Smooth muscle cell (in vitro differentiated cells): ENCODE measurements at regions not wholly inside any gene's neighbourhood (a gene's known extent, or its start where the extent isn't known, plus 50 kb on each side); places are given as distances from the start of the nearest gene placed in this dataset. TPM values are rescaled to one million over a fixed set of nuclear protein-coding genes. Genes with fewer than 3 reads are reported as not detected.
"Not testable (repeated sequence)": the region's sequence is repeated elsewhere in the genome, so short reads cannot be mapped to it uniquely, and the experiment has no call there.

Source experiments
- DNase-seq: peaks from one replicate; lab custom pipeline; 2025; ENCODE audit not compliant: unreplicated experiment; lab: John Stamatoyannopoulos, UW
- H2AFZ ChIP-seq: fragments of 200-600 bp; sonication (generic); 2 replicates; pipeline ENCODE4 v1.6.0; 2016; ENCODE audit warnings: antibody characterized with exemption, low read depth, mild to moderate bottlenecking
- H3F3A ChIP-seq: fragments of 200-600 bp; sonication (generic); 2 replicates; pipeline ENCODE4 v1.6.0; 2017; ENCODE audit warnings: antibody characterized with exemption, low read depth
- H3K27ac ChIP-seq: fragments of 200-600 bp; sonication (generic); 2 replicates; pipeline ENCODE4 v1.5.1; 2016; ENCODE audit warnings: low read depth, mild to moderate bottlenecking
- H3K27me3 ChIP-seq: fragments of 200-600 bp; sonication (generic); 2 replicates; pipeline ENCODE4 v1.6.1; 2016; ENCODE audit warnings: low read depth, mild to moderate bottlenecking
- H3K36me3 ChIP-seq: fragments of 200-600 bp; sonication (generic); 2 replicates; pipeline ENCODE4 v1.5.1; 2016; ENCODE audit warnings: low read depth
- H3K4me1 ChIP-seq: fragments of 200-600 bp; sonication (generic); 2 replicates; pipeline ENCODE4 v1.5.1; 2016; ENCODE audit warnings: low read depth
- H3K4me2 ChIP-seq: fragments of 200-600 bp; sonication (generic); 2 replicates; pipeline ENCODE4 v1.6.0; 2016; ENCODE audit warnings: mild to moderate bottlenecking
- H3K4me3 ChIP-seq: fragments of 200-600 bp; sonication (generic); 2 replicates; pipeline ENCODE4 v1.5.1; 2016; ENCODE audit warnings: mild to moderate bottlenecking
- H3K79me2 ChIP-seq: fragments of 200-600 bp; sonication (generic); 2 replicates; pipeline ENCODE4 v1.6.0; 2016; ENCODE audit warnings: low read depth, mild to moderate bottlenecking
- H3K9ac ChIP-seq: fragments of 200-600 bp; sonication (generic); 2 replicates; pipeline ENCODE4 v1.6.0; 2016; ENCODE audit warnings: low read depth
- H3K9me3 ChIP-seq: fragments of 200-600 bp; sonication (generic); replicated peaks from 2 replicates; pipeline ENCODE4 v1.5.1; 2016; ENCODE audit warnings: low read depth
- H4K20me1 ChIP-seq: fragments of 200-600 bp; sonication (generic); 2 replicates; pipeline ENCODE4 v1.6.0; 2016; ENCODE audit warnings: low read depth
- WGBS: methylation state at CpG from one replicate; pipeline ENCODE4 v1.1.7; 2016; ENCODE audit warnings: low lambda C conversion rate; 5-methylcytosine and 5-hydroxymethylcytosine counted together
- small RNA-seq: library from RNA; depleted of rRNA; stranded (forward); fragments of <200 nt; gene quantifications from one replicate; pipeline ENCODE3, GENCODE V24; 2014

GRCh38 chr1:120668187-120668586 lies 55.6 kb upstream of the NBPF26 start:
- H3K27ac ChIP-seq, H2AFZ ChIP-seq: not testable (repeated sequence)
- no CpG with 5 or more reads among the region's 1 CpG for WGBS

More at GRCh38 chr1:120668187-120668586, 55.6 kb upstream of the NBPF26 start:
- not testable (repeated sequence) for H3K36me3 ChIP-seq, H3K9ac ChIP-seq, H3K27me3 ChIP-seq, DNase-seq, H3K4me1 ChIP-seq, H3K9me3 ChIP-seq, H4K20me1 ChIP-seq, H3F3A ChIP-seq, H3K4me3 ChIP-seq, H3K4me2 ChIP-seq, H3K79me2 ChIP-seq

Small RNA genes lying in the stretch of these regions (small RNA-seq; reads per million reads assigned to genes)
- not detected for gene RF00004
